Stimulated activated effector memory CD8-positive, alpha-beta T cell treated with anti-CD3 and anti-CD28 coated beads, Interleukin-12 subunit alpha, Interleukin-12 subunit beta, amount 100 ng/mL, for 72 hours (primary cell): ENCODE measurements at regions not wholly inside any gene's neighbourhood (a gene's known extent, or its start where the extent isn't known, plus 50 kb on each side); places are given as distances from the start of the nearest gene placed in this dataset.
"Not testable (repeated sequence)": the region's sequence is repeated elsewhere in the genome, so short reads cannot be mapped to it uniquely, and the experiment has no call there.

ENCODE experiments used
- ATAC-seq: fragments of 150-1000 bp; cut with Tn5 transposase; 2 replicates; pipeline ENCODE4 v1.10.0; 2021
- DNase-seq, 2 donors: peaks; one replicate each; pipeline ENCODE4 v3.0.0; 2021 to 2022; ENCODE audit warnings: low spot score in 2 of 2
- H3K27ac Mint-ChIP-seq: one replicate; pipeline ENCODE4 v1.8.0; 2022; ENCODE audit warnings: mild to moderate bottlenecking, mixed read lengths
- H3K36me3 Mint-ChIP-seq: one replicate; pipeline ENCODE4 v1.8.0; 2022; ENCODE audit warnings: mild to moderate bottlenecking, mixed read lengths
- H3K4me1 Mint-ChIP-seq: one replicate; pipeline ENCODE4 v1.8.0; 2022; ENCODE audit warnings: mixed read lengths
- H3K4me3 Mint-ChIP-seq: one replicate; pipeline ENCODE4 v1.8.0; 2022; ENCODE audit warnings: mild to moderate bottlenecking, mixed read lengths
- H3K9me3 Mint-ChIP-seq: one replicate; pipeline ENCODE4 v1.8.0; 2022; ENCODE audit warnings: mixed read lengths

DNA sequence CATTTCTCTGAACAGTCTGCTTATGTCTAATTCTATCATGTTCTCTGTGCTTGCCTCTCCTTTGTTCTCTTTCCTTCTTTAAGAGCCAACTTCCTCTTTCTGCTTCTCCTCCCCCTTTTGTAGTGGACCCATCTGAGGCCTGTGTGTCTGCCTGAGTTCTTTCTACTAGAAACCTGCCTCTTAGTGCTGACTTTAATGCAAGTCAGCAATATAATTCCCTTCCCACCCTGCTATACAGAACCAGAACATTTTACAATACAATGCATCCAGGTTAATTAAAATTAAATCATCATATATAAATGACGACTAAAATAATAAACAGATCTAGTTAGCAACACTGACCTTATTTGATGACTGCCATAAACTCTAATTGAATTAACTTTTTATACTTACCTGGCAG lies 82.6 kb upstream of the GAS1 start:
- Mint-ChIP-seq H3K36me3 (no peaks in the 10 kb centered on the region), H3K4me1 (no peaks in the 10 kb centered on the region), H3K27ac (no peak overlapping the region), H3K9me3 (peaks cover 2% of the 10 kb centered on the region), H3K4me3 (no peak overlapping the region)
- DNase-seq (no peak), ATAC-seq (no peak)

DNA sequence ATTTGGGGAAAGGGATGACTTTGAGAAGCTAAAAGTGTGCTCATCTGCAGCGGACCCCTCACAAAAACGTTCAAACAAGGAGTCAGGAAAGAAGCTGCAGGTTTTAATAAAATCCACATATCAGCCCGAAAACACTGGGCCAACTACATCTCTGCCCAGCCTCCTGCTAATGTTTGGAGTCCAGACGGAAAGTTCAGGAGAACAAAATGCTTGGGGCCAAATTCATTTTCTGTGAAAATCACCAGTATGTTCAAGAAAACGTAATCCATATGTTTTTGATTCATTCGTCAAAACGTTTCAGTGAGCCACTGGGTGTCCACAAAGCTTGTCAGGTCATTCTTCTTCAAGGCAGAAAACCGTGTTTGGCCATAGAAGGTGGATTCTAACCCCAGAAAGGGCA lies 87.5 kb upstream of the GAS1 start:
- Mint-ChIP-seq H3K4me1 (no peaks in the 10 kb centered on the region), H3K9me3 (no peaks in the 10 kb centered on the region), H3K36me3 (no peaks in the 10 kb centered on the region), H3K27ac (no peak overlapping the region), H3K4me3 (no peak overlapping the region)
- DNase-seq (no peak), ATAC-seq (no peak)

DNA sequence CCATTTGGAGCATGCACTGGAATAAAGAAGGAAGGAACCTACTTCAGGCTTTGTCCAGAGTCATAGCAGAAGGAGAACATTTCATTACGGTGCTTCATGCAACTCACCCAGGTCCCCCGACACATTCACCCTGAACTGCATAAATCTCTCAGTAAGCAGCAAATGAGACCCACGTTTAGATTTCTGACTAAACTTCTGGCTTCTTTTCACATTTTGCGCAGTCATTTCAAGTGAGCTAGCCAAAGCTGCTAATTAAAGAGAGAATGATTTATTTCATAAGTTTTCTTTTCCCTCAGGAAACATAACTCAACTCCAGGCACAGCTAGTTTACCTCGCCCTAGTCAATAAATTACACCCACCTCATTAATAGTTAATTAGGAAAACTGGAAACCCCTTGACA lies 88.6 kb upstream of the GAS1 start:
- no peak overlapping the region for H3K4me3 Mint-ChIP-seq
- H3K9me3 Mint-ChIP-seq = no peaks in the 10 kb centered on the region
- no peak overlapping the region for H3K27ac Mint-ChIP-seq
- H3K36me3 Mint-ChIP-seq = no peaks in the 10 kb centered on the region
- ATAC-seq (no peak), DNase-seq (no peak)
- H3K4me1 Mint-ChIP-seq = no peaks in the 10 kb centered on the region

DNA sequence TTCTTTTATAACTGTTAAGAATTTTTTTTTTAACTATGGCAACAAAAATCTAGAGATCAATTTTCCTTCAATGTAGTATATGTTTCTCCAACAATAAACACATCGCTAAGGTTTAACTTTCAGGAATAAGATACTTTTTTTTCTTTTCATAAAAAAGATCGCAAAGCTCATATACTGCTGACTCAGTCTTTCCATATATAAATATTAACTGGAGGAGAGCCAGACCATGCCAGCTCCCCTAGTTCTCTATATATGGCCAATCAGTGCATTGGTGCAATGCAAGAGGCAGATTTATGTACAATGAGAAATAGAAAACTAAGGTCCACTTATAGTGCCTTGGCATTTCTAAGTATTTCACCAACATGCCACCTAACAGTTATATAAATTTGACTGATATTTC lies 89.2 kb upstream of the GAS1 start:
- H3K27ac Mint-ChIP-seq = no peak overlapping the region
- H3K36me3 Mint-ChIP-seq = no peaks in the 10 kb centered on the region
- H3K4me3 Mint-ChIP-seq = no peak overlapping the region
- ATAC-seq = no peak
- H3K9me3 Mint-ChIP-seq = peaks cover 2% of the 10 kb centered on the region
- no peaks in the 10 kb centered on the region for H3K4me1 Mint-ChIP-seq
- DNase-seq = no peak

DNA sequence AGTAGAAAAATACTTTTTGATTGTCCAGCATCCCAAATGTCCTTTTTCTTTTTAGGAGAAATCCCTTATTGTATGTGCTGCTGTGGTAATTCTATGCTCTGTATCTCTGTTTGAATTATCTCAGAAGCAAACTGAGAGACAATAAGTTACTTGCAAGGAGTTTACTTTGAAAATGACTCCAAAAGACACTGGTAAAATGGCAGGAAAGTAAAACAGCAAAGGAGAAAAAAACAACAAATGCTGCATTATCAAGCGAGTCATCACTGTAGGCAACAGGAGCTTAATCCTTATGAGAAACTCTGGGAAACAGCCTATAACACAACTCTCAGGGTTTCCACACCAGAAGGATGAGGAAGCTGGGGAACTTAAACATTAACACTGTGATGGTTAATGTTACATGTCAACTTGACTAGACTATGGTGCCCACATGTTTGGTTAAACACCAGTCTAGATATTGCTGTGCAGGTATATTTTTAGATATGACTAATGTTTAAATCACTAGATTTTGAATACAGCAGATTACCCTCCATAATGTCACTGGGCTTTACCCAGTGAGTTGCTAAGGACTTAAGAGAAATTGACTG lies 92.6 kb upstream of the GAS1 start:
- peaks cover 4% of the 10 kb centered on the region for H3K9me3 Mint-ChIP-seq
- ATAC-seq = peak; percentile 90
- H3K4me1 Mint-ChIP-seq = no peaks in the 10 kb centered on the region
- DNase-seq = no peak
- H3K4me3 Mint-ChIP-seq = no peak overlapping the region
- H3K36me3 Mint-ChIP-seq = no peaks in the 10 kb centered on the region
- H3K27ac Mint-ChIP-seq = no peak overlapping the region

DNA sequence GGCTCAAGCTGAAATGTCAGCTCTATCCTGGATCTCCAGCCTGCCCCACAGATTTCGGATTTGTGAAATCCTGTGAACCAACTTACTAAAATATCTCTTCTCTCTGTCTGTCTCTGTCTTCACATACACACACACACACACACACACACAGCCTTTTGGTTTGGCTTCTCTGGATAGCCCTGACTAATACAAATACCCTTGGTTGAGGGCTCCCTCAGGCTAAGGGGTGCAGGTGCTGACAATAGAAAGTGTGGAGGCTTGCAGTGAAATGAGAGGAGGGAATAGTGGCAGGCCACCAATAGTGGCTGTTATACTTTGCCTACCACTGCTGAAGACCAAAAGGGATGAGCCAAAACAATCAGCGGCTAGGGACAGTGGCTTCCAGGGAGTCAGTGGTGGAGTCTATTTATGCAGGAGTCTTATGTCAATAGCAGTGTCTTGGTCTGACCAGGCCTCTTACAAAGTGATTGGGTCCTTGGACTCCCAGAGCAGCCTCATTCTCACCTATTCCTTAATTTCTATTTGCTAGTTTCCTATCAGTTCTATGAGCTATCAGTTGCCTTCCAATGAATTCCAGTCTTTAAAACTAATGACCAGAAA lies 93.2 kb upstream of the GAS1 start:
- ATAC-seq = peak; percentile 63
- no peak overlapping the region for H3K4me3 Mint-ChIP-seq
- H3K27ac Mint-ChIP-seq = no peak overlapping the region
- peaks cover 4% of the 10 kb centered on the region for H3K9me3 Mint-ChIP-seq
- DNase-seq = no peak
- H3K4me1 Mint-ChIP-seq = no peaks in the 10 kb centered on the region
- no peaks in the 10 kb centered on the region for H3K36me3 Mint-ChIP-seq

DNA sequence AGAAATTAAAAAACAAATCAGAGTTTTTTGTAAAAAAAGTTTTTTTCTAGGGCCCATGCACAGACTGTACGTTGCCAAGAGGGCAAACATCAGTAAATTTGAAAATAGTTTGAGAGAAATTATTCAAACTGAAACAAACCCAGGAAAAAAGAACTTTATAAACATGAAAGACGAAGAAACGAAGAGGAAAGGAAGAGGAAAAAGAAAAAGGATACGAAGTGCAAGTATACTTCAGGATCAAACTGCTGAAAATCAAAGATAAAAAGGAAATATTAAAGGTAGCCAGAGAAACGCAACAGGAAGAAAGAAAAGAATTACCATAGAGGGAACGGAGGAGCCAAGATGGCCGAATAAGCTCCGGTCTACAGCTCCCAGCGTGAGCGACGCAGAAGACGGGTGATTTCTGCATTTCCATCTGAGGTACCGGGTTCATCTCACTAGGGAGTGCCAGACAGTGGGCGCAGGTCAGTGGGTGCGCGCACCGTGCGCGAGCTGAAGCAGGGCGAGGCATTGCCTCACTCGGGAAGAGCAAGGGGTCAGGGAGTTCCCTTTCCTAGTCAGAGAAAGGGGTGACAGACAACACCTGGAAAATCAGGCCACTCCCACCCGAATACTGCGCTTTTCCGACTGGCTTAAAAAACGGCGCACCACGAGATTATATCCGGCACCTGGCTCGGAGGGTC lies 94.4 kb upstream of the GAS1 start:
- not testable (repeated sequence) for H3K27ac Mint-ChIP-seq, H3K4me1 Mint-ChIP-seq, H3K9me3 Mint-ChIP-seq, H3K36me3 Mint-ChIP-seq, DNase-seq, H3K4me3 Mint-ChIP-seq, ATAC-seq

DNA sequence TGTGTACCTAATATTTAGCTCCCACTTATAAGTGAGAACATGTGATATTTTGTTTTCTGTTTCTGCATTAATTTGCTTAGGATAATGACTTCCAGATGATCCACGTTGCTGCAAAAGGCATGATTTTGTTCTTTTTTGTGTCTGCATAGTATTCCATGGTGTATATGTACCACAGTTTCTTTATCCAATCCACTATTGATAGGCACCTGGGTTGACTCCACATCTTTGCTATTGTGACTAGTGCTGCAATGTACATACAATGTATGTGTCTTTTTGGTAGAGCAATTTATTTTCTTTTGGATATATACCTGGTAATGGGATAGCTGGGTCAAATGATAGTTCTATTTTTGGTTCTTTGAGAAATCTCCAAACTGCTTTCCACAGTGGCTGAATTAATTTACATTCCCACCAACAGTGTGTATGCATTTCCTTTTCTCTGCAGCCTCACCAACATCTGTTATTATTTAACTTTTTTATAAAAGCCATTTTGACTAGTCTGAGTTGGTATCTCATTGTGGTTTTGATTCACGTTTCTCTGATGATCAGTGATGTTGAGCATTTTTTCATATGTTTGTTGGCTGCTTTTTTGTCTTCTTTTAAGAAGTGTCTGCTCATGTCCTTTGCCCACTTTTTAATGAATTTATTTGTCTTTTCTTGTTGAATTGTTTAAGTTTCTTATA lies 102.8 kb upstream of the GAS1 start:
- not testable (repeated sequence) for ATAC-seq, H3K4me3 Mint-ChIP-seq, H3K9me3 Mint-ChIP-seq, H3K36me3 Mint-ChIP-seq, DNase-seq, H3K4me1 Mint-ChIP-seq, H3K27ac Mint-ChIP-seq

DNA sequence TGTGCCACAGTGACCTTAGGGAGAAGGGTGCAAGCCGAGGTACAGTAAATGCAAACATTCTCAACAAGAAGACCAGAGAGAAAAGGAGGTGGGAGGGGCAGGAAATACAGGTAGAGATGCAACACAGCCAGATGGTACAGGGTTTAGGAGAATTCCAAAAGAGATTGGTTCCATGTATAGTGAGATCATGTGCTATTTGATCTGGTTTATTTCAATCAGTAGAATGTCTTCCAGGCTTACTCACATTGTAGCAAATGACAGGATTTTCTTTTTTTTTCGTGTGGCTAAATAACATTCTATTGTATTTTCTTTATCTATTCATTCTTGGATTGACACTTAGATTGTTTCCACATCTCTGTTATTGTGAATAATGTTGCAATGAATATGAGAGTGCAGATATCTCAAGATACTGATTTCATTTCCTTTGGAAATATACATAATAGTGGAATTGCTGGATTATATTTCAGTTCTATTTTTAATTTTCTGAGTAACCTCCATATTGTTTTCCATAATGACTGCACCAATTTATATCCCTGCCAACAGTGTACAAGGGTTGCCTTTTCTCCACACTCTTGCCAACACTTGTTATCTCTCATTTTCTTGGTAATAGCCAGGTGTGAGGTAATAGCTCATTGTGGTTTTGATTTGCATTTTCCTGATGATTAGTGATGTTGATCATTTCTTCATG lies 107.8 kb upstream of the GAS1 start:
- Mint-ChIP-seq H3K4me3 (no peak overlapping the region), H3K9me3 (no peaks in the 10 kb centered on the region), H3K27ac (no peak overlapping the region), H3K4me1 (no peaks in the 10 kb centered on the region), H3K36me3 (no peaks in the 10 kb centered on the region)
- DNase-seq (no peak), ATAC-seq (no peak)

DNA sequence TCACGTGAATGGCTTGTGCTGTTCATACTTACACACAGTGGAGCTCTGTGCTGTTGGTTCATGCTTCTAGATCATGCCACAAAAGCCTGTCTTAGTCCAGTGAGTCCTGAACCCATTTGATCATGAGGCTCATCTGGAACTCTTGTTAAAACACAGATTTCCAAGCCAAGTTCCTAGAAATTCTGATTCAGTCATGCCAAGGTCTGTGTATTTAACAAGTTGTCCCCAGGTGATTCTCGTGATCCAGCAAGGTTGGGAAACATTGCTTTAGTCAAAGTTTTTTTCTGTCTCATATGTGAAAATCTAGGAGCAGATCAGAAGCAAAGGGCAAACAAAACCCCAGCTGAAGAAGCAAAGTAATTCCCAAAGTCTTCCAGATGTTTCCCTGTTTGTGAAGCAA lies 112.5 kb upstream of the GAS1 start:
- no peak overlapping the region for H3K4me3 Mint-ChIP-seq
- no peaks in the 10 kb centered on the region for H3K9me3 Mint-ChIP-seq
- ATAC-seq (no peak), DNase-seq (no peak)
- H3K4me1 Mint-ChIP-seq = no peaks in the 10 kb centered on the region
- H3K36me3 Mint-ChIP-seq = no peaks in the 10 kb centered on the region
- H3K27ac Mint-ChIP-seq = no peak overlapping the region

DNA sequence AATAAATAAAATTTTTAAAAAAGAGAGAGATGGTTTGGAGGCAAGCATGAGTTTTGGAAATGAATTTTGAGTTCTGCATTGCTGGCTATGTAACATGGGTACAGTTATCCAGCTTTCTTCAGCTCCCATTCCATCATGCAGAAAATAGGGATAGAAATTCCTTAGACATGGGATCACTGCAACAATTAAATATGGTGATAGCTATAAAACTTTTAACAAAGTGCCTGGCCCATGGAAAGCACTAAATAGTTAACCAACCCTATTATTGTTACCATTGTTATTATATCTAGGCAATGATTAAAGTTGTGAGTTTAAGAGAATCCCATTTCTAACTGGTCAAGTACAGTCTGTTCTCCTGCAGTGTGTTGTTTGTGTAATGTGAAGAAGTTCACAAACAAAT lies 115.4 kb upstream of the GAS1 start:
- H3K4me3 Mint-ChIP-seq = no peak overlapping the region
- ATAC-seq (no peak), DNase-seq (no peak)
- no peak overlapping the region for H3K27ac Mint-ChIP-seq
- no peaks in the 10 kb centered on the region for H3K4me1 Mint-ChIP-seq
- no peaks in the 10 kb centered on the region for H3K9me3 Mint-ChIP-seq
- H3K36me3 Mint-ChIP-seq = no peaks in the 10 kb centered on the region

DNA sequence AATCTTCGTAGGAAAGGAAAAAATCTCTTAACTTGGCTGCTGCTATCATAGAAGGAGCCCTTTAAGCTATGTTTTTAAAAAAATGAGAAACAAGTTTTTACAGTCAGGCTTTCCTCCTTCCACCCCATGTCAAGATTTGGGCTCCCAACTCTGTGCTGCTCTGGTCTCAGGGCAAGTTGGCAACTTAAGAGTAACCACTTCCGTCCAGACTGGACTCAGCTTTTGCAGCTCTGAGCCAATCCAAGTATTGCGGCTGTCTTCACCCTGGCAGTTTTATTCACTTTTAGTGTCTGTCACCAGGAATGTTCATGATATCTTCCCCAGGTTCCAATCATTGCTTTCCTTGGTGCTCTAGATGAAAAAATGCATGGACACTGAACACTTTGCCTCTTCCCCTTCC lies 115.9 kb upstream of the GAS1 start:
- Mint-ChIP-seq H3K9me3 (no peaks in the 10 kb centered on the region), H3K27ac (no peak overlapping the region), H3K4me3 (no peak overlapping the region), H3K36me3 (no peaks in the 10 kb centered on the region), H3K4me1 (no peaks in the 10 kb centered on the region)
- ATAC-seq (no peak), DNase-seq (no peak)

DNA sequence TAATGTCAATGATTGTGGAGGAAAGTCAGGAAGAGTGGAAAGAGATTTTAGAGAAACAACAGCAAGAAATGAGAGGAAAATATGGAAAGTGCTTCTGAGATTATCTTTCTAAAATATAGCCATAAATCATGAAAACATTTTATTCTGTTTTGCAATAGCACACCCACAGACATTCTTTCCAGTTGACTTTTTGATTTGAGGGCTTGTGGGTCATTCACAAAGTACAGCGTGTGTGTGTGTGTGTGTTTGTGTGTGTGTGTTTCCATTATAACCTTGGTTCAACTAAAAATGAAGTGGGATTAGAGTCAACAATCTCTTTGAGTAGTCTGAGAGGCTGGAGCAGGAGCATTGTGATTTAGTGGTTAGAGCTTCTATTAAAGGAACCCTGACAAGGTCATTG lies 116.6 kb upstream of the GAS1 start:
- no peak overlapping the region for H3K27ac Mint-ChIP-seq
- DNase-seq (no peak), ATAC-seq (no peak)
- H3K4me1 Mint-ChIP-seq = no peaks in the 10 kb centered on the region
- H3K36me3 Mint-ChIP-seq = no peaks in the 10 kb centered on the region
- H3K9me3 Mint-ChIP-seq = no peaks in the 10 kb centered on the region
- H3K4me3 Mint-ChIP-seq = no peak overlapping the region

DNA sequence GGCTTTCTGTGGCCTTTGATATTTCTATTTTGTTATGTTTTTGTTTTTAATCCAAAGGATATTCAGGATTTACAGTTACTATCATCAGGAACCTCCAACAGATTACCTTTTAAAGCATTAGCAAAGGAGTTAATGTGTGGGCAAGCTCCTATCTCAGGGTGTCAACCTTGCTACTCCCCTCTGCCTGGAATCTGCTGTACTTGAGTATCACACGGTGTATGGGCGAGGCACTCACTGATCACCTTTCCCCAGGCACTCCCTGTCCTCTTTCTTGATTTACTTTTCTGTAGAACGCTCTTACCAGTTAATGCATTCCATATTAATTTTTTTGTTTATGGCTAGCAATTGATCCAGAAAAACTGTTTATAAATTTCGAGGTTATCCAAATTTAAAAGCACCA lies 117.0 kb upstream of the GAS1 start:
- no peaks in the 10 kb centered on the region for H3K36me3 Mint-ChIP-seq
- H3K27ac Mint-ChIP-seq = no peak overlapping the region
- ATAC-seq (no peak), DNase-seq (no peak)
- H3K4me3 Mint-ChIP-seq = no peak overlapping the region
- H3K9me3 Mint-ChIP-seq = no peaks in the 10 kb centered on the region
- no peaks in the 10 kb centered on the region for H3K4me1 Mint-ChIP-seq

DNA sequence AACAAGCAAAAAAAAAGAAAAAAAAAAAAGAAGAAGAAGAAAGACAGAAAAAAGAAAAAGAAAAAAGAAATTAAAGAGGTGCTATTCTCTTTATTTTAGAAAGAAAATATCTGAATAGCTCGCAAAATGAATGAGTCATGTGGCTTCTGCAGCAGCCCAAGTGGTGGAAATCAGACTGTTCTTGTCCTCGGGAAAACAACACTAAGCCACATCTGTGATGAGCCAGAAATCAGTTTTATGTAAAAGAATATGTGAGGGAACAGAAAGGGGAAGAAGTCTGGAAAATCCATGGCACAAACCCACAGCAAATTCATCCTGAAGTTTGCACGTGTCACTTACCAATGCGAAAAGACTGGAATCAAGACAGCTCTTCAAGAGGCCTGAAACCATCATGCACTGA lies 118.7 kb upstream of the GAS1 start:
- ATAC-seq (no peak), DNase-seq (no peak)
- H3K9me3 Mint-ChIP-seq = no peaks in the 10 kb centered on the region
- H3K4me1 Mint-ChIP-seq = no peaks in the 10 kb centered on the region
- H3K4me3 Mint-ChIP-seq = no peak overlapping the region
- no peak overlapping the region for H3K27ac Mint-ChIP-seq
- H3K36me3 Mint-ChIP-seq = no peaks in the 10 kb centered on the region
